Glutamatergic neuron (in vitro differentiated cells): ENCODE measurements at regions not wholly inside any gene's neighbourhood (a gene's known extent, or its start where the extent isn't known, plus 50 kb on each side); places are given as distances from the start of the nearest gene placed in this dataset.

Experiments used
- DNase-seq: peaks from one replicate; pipeline ENCODE4 v3.0.0; 2022
- H3K27ac Mint-ChIP-seq: one replicate; pipeline ENCODE4 v1.8.0; 2020; ENCODE audit warnings: mild to moderate bottlenecking, mixed read lengths, inconsistent platforms; ENCODE audit not compliant: unreplicated experiment
- H3K27me3 Mint-ChIP-seq: one replicate; pipeline ENCODE4 v1.8.0; 2020; ENCODE audit warnings: mild to moderate bottlenecking, moderate library complexity, mixed read lengths, inconsistent platforms; ENCODE audit not compliant: unreplicated experiment
- H3K36me3 Mint-ChIP-seq: one replicate; pipeline ENCODE4 v1.8.0; 2020; ENCODE audit warnings: mild to moderate bottlenecking, mixed read lengths, inconsistent platforms; ENCODE audit not compliant: unreplicated experiment
- H3K4me1 Mint-ChIP-seq: one replicate; pipeline ENCODE4 v1.8.0; 2020; ENCODE audit warnings: mild to moderate bottlenecking, low read depth, mixed read lengths, inconsistent platforms; ENCODE audit not compliant: unreplicated experiment
- H3K4me3 Mint-ChIP-seq: one replicate; pipeline ENCODE4 v1.8.0; 2020; ENCODE audit warnings: mild to moderate bottlenecking, mixed read lengths, inconsistent platforms; ENCODE audit not compliant: unreplicated experiment
- H3K9me3 Mint-ChIP-seq: one replicate; pipeline ENCODE4 v1.8.0; 2020; ENCODE audit warnings: mild to moderate bottlenecking, moderate library complexity, mixed read lengths, inconsistent platforms; ENCODE audit not compliant: unreplicated experiment
- TF ChIP-seq, protein P1 (sequence below): fragments of 200-600 bp; sonication (generic); IDR thresholded peaks from one replicate; pipeline ENCODE4 v1.5.0; 2021; ENCODE audit not compliant: partially characterized antibody, unreplicated experiment

DNA sequence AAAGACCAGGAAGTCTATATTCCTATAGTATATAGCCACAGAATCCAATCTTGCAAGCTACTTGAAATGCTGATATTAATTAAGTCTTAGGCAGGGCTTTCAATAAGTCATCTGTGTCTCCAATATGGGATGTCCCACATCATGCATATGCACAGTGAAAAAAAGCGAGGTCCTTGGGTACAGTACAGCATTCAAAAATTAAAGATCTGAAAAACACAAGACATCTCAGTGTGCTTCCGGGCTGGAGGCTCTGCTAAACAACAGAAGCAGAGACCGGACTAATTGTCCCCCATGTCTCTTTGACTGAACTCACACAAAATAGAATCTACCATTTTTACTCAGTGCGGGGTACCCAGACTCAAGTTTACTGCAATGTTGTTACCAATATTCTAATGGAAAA, 156.0 kb downstream of the DAD1 start:
- H3K4me1 Mint-ChIP-seq, result peaks cover 4% of the 10 kb centered on the region
- no peak overlapping the region for H3K27ac Mint-ChIP-seq
- TF ChIP-seq, protein P1, sequence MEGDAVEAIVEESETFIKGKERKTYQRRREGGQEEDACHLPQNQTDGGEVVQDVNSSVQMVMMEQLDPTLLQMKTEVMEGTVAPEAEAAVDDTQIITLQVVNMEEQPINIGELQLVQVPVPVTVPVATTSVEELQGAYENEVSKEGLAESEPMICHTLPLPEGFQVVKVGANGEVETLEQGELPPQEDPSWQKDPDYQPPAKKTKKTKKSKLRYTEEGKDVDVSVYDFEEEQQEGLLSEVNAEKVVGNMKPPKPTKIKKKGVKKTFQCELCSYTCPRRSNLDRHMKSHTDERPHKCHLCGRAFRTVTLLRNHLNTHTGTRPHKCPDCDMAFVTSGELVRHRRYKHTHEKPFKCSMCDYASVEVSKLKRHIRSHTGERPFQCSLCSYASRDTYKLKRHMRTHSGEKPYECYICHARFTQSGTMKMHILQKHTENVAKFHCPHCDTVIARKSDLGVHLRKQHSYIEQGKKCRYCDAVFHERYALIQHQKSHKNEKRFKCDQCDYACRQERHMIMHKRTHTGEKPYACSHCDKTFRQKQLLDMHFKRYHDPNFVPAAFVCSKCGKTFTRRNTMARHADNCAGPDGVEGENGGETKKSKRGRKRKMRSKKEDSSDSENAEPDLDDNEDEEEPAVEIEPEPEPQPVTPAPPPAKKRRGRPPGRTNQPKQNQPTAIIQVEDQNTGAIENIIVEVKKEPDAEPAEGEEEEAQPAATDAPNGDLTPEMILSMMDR, result no peak
- H3K9me3 Mint-ChIP-seq, result no peaks in the 10 kb centered on the region
- H3K4me3 Mint-ChIP-seq, result no peak overlapping the region
- no peak for DNase-seq
- no peaks in the 10 kb centered on the region for H3K36me3 Mint-ChIP-seq
- H3K27me3 Mint-ChIP-seq, result no peaks in the 10 kb centered on the region

DNA sequence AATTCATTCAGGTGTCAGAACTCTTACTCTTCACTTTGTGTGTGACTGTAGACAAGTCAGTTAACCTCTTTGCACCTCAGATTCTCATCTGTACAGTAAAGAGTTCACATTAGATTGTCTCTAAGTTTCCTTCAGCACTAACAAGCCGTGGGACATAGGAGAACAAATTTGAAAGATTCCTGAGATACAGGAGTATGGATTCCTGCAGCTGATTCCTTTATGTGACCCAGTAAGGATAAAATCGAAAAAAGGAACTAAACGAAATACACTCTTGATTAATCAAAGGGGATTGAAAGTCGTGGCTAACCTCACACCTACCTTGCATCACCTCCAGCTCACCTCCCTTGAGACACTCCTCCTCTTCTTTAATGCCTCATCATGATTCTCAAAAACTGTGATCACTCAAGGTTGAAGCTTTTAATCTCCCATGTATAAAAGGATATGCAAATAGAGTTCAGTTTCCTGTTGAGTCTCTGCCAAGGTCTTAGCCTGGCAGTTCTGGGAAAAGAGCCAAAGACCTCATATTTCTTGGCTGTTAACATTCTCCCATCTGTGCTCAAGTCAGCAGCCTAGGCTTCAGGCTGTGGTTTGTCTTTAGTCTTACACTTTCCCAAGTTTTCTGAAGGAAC, 156.6 kb downstream of the DAD1 start:
- DNase-seq, result no peak
- H3K9me3 Mint-ChIP-seq, result no peaks in the 10 kb centered on the region
- no peaks in the 10 kb centered on the region for H3K27me3 Mint-ChIP-seq
- TF ChIP-seq, protein P1, result no peak
- no peak overlapping the region for H3K27ac Mint-ChIP-seq
- no peak overlapping the region for H3K4me3 Mint-ChIP-seq
- H3K4me1 Mint-ChIP-seq, result peaks cover 6% of the 10 kb centered on the region
- H3K36me3 Mint-ChIP-seq, result no peaks in the 10 kb centered on the region

DNA sequence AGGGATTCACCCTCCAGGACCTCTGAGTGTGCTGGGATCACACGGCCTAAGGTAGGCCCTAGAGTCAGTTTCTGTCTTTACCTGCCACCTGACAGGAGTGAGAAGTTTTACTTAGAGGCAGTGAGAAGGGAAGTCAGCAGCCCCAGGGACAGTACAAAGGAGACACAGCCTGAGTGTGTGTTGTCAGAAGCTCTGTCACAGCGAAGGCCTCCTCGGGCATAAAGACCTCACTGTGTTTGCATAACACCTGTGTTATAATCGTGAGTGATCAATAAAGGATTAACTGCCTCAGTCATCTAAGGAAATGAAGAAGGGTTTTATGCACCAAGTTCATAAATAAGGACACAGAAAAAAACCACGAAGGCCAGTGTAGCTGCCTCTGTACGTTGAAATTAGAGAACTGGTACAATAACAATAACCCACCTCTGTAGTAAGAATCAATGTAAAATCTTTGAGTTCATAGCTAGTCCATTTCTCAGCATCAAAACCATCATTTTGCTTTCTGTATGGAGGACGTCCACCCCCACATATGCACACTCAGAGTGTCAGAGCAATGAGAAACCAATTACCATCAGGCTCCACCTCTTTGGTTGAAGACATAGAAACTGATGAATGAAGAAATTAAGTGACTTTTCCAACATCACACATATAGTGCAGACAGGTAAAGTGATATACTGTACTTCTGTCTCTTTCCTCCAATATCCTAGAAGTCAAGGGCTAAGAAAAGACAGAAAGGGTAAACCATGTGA, 159.3 kb downstream of the DAD1 start:
- no peak overlapping the region for H3K4me3 Mint-ChIP-seq
- TF ChIP-seq, protein P1, result no peak
- no peaks in the 10 kb centered on the region for H3K36me3 Mint-ChIP-seq
- H3K4me1 Mint-ChIP-seq, result peaks cover 4% of the 10 kb centered on the region
- H3K27ac Mint-ChIP-seq, result no peak overlapping the region
- no peak for DNase-seq
- no peaks in the 10 kb centered on the region for H3K27me3 Mint-ChIP-seq
- H3K9me3 Mint-ChIP-seq, result no peaks in the 10 kb centered on the region

DNA sequence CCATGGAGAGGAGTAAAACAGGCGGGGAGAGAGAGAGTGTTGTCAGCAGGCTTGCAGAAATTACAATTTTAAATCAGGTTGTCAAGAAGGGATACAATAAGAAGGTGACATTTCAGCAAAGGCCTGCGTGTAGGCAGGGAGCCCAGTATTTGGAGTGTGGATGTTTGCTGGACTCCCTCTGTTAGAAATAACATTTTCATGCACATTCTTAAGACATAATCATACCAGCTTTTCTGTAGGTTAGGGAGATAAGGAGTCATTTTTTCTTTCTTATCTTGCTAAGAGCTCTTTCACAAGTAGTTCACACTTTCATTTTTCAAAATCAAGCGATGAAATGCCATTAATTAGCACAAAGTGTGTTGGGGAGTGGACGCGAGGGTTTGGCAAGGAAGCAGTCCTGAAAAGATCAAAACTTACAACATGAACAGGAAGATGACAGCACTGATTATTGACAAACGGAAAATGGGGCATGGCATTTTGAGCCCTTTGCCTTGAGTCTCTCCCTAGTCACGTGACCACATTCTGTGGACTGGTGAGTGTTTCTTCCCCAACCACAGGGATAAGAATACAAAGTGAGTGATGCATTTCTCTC, 160.2 kb downstream of the DAD1 start:
- Mint-ChIP-seq H3K4me1 (peaks cover 4% of the 10 kb centered on the region), H3K36me3 (no peaks in the 10 kb centered on the region), H3K27me3 (no peaks in the 10 kb centered on the region), H3K9me3 (no peaks in the 10 kb centered on the region), H3K4me3 (no peak overlapping the region), H3K27ac (no peak overlapping the region)
- DNase-seq, result no peak
- TF ChIP-seq, protein P1, result no peak

DNA sequence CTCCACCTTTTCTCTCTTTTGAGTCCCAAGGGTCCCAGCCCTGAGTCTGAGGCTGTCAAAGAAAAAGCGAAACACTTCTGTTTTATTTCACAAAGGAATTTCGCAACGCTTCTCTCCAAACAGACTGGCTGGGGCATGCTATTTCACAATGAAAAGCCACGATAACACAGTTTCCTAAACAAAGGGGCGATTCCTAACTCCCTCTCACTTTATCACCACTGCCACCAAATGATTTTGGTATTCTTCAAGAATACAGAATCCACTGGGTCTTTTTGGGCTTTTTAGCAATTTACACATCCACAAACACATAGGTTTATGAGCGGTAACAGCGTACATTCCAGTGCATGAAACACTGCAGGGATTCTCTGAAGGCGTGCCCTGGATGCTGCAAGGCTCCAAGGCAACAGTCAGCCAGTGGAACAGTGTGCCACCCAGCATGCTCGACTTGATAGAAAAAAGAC, 161.2 kb downstream of the DAD1 start:
- Mint-ChIP-seq H3K27ac (no peak overlapping the region), H3K36me3 (no peaks in the 10 kb centered on the region), H3K4me3 (no peak overlapping the region), H3K4me1 (peaks cover 4% of the 10 kb centered on the region), H3K27me3 (peaks cover 2% of the 10 kb centered on the region), H3K9me3 (no peaks in the 10 kb centered on the region)
- DNase-seq, result no peak
- TF ChIP-seq, protein P1, result no peak
